ENCODE measurements at regions not wholly inside any gene's neighbourhood (a gene's known extent, or its start where the extent isn't known, plus 50 kb on each side); places are given as distances from the start of the nearest gene placed in this dataset.

- TF ChIP-seq CTCF (IDR thresholded peaks at IDR 0.05) (no peak), POLR2A (IDR thresholded peaks at IDR 0.05) (no peak), POLR2AphosphoS5 (IDR thresholded peaks at IDR 0.05) (no peak), EP300 (IDR thresholded peaks at IDR 0.05) (no peak)
Observed at GRCh38 chr19:28363254-28363653, 849.7 kb downstream of the UQCRFS1 start.

Measured in sigmoid colon (tissue), 4 donors.